Pons (tissue), 1 donor: ENCODE measurements at regions not wholly inside any gene's neighbourhood (a gene's known extent, or its start where the extent isn't known, plus 50 kb on each side); places are given as distances from the start of the nearest gene placed in this dataset.

Experiments
- DNase-seq: peaks from one replicate; pipeline ENCODE4 v3.0.0-alpha.2; 2016; ENCODE audit warnings: low spot score

DNA sequence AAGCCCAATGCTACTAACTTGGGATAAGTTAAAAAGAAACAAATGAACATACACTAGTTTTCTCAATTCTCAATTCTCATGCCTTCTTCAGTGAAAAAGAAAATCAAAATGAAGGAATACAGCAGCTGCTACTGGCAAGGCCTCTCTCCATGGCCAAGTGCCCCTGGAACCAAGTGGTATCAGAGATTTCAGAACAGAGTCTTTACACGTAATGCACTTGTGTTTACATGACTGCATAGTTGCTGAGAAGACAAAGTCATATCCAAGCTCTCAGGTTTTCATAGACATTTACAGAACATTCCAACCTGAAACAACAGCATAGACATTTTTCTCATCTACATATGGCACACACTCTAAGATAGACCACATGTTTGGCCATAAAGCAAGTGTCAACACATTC lies 789.9 kb downstream of the CBLN2 start:
- DNase-seq: no peak

DNA sequence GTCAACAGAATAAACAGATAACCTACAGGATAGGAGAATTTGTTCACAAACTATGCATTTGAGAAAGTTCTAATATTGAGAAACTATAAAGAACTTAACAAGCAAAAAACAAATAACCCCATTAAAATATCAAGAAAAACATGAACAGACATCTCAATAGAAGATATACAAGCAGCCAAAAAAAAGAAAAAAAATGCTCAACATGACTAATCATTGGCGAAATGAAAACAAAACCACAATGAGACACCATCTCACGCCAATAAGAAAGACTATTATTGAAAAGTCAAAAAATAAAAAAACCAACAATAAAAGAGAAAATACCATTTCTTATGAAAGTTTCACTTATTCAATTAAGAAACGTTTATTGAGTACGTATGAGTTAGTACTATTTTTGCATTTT lies 800.5 kb downstream of the CBLN2 start:
- DNase-seq: no peak

DNA sequence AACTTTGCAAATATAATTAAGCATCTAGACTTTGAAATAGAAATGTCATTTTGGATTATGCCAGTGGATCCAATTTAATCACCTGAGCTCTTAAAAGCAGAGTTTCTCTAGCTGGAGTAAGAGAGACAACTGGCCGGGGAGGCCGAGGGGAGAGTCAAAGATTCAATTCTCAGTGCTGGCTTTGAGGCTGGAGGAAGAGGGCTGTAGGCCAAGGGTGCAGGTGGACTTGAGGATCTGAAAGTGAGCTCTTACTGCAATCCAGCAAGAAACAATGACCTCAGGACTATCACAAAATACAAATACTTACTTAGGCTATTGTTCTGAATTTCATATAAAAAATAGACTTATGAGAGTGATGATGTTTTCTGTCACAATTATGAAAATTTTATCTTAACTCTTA lies 814.5 kb downstream of the CBLN2 start:
- DNase-seq: no peak

DNA sequence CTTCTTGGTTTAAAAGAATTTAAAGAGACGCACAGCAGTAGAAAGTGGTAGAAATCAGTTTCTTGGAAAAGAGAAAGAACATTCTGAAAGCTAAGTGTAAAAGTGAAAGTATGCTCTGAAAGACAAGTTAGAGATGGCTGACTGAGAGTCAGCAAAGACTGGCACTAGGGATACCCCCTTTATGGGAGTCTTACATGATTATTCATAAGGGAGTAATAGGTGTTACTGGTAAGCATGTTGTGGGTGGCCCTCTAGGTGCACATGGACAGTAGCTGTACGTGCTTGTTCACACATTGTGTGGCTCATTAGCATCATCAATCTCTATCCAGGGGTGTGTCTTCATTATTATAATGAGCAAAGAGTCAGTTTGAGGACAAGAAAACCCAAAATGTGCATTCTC lies 816.2 kb downstream of the CBLN2 start:
- DNase-seq: no peak

DNA sequence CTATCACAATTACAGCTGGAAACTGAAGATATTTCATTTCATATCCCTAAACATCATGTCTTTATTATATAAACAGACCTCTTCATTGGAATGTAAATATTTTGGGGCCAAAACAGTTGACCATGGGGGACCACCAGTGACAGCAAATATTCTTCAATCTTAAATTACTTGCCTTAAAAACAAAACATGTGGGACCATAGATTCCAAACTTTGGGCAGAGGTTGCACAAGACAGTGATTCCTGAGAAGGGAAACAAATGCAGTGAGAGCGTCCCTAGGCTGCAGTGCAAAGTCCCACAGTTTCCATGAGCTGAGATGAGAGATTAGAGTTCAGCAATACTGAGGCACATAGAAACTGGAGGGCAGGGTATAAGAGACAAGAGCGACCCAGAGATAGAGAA lies 818.9 kb downstream of the CBLN2 start:
- DNase-seq: no peak

DNA sequence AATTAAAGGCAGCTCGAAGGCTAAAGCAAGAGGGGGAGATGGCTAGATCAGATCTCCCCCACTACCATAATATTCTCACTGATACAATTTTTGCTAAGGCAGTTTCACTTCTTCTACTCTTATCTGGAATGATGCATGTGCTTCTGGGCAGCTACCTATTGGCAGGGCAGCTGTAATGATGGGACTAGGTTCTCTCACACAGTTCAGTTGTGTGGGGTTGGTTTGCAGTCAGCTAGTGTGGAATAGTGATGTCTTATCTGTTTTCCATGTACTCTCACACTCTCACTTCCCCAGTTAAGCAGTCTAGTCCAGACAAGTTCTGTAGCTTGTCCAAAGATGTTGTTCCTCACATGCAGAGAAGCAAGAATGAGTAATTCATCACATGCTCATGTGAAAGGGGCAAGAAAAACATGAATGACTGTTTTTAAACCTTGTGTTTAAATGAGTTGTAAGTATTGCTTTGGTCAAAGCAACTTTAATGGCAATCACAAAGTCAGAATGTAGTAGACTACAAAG lies 836.1 kb downstream of the CBLN2 start:
- DNase-seq: no peak

DNA sequence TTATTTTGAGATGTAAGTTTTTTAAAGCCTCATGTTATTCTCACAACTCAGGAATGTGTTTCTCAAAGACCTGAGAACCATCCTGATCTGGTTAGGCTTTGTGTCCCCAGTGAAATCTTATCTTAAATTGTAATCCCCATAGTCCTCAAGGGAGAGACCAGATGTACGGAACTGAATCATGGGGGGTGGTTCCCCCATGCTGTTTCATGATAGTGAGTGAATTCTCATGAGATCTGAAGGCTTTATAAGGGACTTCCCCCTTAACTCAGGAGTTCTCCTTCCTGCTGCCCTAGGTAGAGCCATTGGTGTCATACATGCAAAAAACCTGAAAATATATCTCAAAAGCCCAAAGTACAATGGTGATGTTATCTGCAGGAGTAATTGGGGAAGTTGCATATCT lies 836.7 kb downstream of the CBLN2 start:
- DNase-seq: no peak

DNA sequence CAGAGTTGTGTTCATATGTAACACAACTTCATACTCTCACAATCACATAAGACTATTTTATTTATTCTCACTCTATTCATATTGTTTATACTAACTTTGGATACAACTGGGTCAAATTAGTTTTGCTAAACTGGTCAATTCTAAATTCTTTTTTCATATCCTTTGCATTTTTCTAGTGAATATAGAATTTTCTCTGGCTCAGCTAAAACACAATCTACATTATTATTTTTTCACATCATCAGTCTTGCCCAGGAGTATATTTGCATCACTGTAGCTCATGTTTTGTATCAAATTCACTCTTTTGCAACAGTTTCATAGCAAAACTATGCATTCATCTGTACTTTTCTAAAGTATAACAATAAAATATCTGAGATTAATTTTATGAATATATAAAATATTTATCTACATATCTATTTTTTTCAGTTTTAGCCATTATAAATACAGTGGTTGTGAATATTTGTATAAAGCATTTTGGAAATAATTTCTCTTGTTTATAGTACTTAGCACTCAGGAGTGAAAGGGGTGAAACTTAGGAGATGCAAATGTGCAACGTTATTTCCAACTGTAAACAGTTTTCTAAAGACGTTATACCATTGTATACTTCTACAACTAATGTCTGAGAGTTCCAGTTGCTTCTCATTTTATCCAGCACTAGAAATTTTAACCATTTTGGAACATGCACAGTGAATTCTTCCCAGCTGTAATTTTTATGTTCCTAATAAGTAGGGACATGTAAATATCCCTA lies 854.6 kb downstream of the CBLN2 start:
- no peak for DNase-seq

DNA sequence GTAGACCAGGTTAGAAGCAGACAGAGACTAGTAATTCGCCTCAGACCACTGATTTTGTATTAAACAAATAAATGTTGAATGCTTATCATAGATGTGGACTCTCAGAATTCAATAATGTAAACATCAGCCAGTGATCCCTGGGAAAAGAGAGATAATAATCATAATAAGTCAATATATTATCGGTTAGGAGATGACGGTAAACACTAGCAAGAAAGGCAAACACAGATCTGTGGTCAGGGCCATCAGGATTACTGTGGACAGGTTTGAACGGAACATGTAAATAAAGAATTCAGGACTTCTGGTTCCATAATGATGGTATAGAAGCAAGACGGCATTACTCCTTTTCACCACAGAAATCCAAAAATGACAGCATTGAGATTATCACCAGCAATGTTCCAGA lies 861.6 kb downstream of the CBLN2 start:
- no peak for DNase-seq

DNA sequence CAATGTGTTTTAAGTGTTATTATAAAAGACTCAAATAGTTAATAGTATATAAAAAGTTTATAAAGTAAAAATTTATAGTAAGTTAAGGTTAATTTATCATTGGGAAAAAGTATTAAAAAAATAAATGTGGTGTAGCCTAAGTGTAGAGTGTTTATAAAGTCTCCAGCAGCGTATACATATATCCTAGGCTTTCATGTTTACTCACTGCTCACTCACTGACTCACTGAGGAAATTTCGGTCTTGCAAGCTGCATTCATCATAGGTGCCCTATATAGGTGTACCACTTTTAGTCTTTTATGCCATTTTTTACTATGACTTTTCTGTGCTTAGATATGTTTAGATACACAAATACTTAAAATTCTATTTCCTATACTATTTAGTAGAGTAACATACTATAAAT lies 866.0 kb downstream of the CBLN2 start:
- DNase-seq: no peak

DNA sequence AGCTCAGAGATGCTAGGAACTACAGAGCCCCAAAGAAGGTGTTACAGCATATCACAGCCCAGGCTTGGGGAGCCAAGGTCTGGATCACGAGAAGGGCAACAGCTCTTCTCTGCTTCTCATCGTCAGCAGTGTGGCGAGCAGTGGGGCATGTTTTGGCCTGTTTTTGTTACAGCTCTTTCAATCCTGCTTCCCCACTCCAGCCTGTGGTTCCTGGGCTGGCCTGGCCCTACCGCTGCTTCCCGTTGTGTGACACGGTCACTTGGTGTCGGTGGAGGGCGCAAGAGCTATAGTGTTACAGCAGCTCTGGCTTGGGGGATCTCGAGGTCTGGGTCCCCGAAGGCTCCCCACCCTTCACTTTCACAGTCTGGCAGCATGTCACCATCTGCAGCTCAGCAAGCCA lies 870.2 kb downstream of the CBLN2 start:
- DNase-seq: no peak

DNA sequence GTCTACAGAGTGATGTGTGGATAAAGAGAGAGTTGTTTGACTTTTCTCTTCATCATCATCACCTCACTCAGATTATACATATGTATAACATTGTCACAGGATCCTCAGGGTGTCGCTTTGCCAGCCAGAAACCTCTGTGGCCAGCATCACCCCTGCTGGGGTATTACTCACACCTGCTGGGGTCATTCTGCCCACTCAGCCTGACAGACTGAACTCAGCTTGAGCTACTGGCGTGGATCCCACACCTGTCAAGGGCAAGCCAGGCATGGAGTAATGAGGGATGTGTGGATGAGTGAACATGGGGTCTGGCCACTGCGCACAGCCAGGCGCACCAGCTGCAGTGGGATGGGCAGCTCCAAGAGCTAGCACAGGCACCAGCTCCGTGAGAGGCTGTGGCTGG lies 870.6 kb downstream of the CBLN2 start:
- DNase-seq: no peak

DNA sequence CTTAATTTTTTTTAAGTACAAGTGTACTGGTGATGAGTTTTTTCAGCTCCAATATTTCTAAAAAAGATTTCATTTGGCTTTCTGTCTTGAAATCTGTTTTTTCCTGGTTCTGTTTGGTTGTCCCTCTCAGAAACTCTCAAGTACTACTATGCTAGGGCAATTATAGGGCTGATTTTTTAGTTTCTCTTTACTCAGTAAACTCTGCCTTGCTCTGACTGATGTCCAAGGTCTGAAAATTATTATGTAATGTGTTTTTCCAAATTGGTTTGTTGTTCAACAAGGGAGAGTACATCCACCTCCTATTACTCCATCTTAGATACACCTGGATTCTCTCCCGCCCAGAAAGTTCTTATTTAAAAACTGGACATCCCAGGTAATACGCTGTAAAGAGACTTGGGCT lies 877.7 kb downstream of the CBLN2 start:
- DNase-seq: no peak

DNA sequence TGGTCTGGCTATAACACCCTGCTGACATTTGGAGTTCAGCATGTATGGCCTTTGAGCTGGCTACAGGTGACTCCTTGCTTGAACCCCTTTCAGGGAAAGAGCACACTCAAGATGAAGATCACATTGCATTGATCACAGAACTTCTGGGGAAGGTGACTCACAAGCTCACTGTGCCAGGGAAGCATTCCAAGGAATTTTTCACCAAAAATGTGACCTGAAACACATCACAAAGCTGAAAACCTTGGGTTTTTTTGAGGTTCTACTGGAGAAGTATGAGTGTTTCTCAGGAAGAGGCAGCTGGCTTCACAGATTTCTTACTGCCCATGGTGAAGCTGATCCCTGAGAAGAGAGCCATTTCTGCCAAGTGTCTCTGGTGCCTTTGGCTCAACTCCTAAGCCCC lies 879.0 kb downstream of the CBLN2 start:
- peak; percentile 18 for DNase-seq

DNA sequence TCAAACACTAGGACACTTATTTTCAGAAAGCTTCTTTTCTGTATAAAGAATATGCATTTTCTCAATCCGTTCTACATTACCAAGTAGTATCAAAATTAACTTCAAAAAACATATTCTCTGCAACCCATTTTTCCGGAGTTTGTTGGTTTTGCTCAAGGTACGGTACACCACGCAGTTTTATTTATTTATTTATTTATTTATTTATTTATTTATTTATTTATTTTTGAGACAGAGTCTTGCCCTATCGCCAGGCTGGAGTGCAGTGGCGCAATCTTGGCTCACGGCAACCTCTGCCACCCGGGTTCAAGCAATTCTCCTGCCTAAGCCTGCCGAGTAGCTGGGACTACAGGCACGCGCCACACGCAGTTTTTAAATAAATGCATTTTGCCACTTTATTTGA lies 900.3 kb downstream of the CBLN2 start:
- DNase-seq: no peak

DNA sequence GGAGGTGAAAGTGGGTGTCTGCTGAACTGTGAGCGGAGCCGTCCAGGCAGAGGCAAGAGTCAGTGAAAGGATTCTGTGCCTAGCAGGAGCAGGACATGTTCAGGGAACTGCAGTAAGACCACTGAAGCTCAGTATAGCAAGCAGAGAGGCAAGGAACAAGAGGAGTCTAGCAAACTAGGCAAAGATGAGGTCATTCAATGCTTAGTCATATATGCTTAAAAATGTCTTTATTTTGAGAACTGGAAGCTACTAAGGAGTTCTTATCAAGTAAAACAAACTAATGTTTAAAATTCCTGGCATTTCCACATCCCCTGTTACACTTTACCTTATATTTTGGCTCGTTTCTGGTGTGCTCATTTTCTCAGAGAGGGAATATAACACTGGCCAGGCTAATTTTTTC lies 913.4 kb downstream of the CBLN2 start:
- no peak for DNase-seq

DNA sequence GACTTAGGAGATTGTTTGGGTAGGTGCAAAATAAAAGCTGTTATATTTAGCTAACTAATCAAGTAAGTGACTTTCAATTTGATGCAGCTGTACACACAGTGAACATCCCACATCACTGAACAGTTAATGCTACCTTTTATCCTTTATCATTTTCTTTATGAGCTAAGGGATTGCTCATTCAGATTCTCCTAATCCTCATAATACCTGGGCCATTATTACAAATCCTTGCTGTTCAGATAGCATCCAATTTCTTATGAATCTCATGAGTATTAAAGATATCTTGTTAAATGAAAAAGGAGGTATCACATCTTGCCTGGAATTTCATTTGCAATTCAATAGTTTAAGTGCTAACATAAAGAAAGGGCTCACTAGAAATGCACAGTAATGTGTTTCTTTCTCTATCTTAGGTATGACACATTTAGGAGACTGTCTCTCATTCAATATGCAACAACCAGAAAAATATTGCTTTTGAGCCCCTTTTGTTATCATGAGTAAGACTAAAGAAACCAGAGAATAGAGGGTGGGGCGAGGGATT lies 918.5 kb downstream of the CBLN2 start:
- no peak for DNase-seq

DNA sequence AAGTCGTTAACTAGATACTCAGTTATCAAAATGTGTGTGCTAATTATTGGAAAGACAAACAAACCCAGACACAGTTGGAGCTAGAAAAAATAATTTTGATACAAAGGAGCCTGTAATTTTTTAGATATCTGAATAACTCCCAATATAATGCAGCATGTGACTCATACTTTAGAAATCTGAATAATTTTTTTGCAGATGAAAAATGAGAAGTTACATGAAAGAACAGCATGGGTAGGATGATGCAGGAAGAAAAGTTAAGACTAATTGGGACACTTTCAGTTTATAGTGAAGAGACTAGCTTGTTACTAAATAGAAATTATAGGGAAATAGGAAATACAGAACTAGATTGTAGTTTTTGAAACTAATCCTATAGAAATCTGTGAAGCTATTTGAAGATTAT lies 945.8 kb downstream of the CBLN2 start:
- no peak for DNase-seq

DNA sequence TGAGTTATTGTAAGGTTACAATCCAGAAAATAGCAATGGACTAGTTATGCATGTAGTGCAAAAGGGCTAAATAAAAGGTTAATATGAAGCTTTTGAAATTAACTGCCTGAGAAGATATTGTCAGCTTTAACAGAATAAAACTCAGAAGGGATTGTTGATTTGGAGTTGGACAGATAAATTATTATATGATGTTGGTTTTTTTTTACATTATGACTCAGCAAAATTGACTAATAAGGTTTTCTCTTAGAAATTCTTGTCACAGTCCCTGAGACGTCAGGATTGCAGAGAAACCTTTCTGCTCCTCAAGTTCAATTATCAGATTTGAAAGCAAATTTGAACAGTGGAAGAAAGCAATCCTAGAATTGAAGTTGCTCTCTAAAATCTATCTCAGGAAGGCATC lies 946.9 kb downstream of the CBLN2 start:
- no peak for DNase-seq

DNA sequence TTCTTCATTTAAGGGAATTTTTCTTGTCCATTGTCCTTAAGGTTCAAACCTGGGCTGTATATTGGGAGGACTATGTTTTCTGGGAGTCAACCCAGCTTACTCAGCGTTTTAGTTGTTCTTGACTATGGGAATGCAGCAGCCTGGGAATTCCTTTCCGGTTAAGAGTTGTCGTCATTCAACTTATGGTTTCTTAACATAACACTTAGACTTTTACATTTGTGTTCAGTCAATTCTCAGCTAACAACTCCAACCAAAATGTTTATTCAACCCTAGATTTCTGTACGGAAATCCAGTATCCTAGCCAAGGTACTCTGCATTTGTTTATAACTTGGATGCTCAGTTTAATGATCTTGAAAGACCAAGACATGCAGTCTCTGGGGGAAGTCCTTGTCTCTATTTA lies 960.9 kb downstream of the CBLN2 start:
- DNase-seq: no peak

DNA sequence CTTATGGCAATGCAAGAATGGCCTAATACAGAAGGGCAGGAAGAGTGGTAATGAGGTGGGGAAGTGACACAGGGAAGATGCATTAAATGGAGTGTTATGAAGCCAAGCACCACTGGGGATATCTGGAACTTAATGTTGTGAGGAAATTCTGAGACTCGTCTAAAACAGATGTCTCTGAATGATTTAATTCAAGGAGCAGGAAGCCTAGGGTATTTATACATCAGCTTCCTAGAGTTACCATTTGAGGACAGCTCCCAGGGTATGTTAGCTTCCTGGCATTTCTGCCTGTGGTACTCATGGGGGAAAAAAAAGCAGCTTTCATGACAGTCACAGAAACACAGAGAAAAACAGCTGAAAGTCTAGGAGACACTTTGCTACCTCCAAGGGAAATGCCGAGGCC lies 989.5 kb downstream of the CBLN2 start:
- no peak for DNase-seq

DNA sequence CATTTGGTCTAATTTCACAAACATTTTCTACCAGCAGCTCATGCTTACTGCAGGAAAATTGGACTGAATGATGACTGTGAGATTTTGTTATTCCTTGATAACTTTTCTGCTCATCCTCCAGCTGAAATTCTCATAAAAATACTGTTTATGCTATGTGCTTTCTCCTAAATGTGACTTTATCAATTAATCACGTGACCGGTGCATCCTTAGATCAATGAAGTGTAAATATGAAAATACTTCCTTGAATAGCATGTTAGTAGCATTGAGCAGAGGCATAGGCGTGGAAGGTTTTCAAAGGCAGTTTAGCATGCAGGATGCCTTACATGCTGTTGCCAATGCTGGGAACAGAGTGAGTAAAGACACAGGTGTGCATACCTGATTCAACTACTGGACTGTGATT lies 1002.5 kb downstream of the CBLN2 start:
- no peak for DNase-seq

DNA sequence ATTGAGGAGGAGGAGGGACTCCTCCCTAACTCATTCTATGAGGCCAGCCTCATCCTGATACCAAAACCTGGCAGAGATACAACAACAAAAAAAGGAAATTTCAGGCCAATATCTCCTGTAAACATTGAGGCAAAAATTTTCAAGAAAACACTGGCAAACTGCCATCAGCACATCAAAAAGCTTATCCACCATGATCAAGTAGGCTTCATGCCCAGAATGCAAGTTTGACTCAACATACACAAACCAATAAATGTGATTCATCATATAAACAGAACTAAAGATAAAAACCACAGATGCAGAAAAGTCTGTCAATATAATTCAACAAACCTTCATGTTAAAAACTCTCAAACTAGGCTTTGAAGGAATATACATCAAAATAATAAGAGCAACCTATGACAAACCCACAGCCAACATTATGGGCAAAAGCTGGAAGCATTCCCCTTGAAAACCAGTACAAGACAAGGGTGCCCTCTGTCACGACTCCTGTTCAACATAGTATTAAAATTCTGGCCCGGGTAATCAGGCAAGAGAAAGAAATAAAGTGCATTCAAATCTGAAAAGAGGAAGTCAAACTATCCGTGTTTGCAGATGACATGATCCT lies 1014.3 kb downstream of the CBLN2 start:
- DNase-seq: no peak
